Caco-2 (cell line): ENCODE measurements at regions not wholly inside any gene's neighbourhood (a gene's known extent, or its start where the extent isn't known, plus 50 kb on each side); places are given as distances from the start of the nearest gene placed in this dataset.

ENCODE experiments used
- BruUV-seq: library from RNA; stranded (reverse); fragments of 400-500 nt; replicated peaks from 2 replicates; lab custom pipeline; 2021; lab: Mats Ljungman, UMichigan
- CTCF ChIA-PET: fragments of 300-600 bp; sonication (Branson Sonifier 250); formaldehyde crosslinking; loops from one replicate; lab custom pipeline; 2022; ENCODE audit warnings: antibody characterized with exemption; lab: Charles Lee
- POLR2A ChIA-PET: fragments of 300-600 bp; sonication (Branson Sonifier 250); formaldehyde crosslinking; loops from one replicate; lab custom pipeline; 2022; ENCODE audit warnings: antibody characterized with exemption; lab: Charles Lee
- DNase-seq, 2 experiments: peaks; one replicate each; pipeline versions ENCODE4 v3.0.0 to v3.0.0-alpha.2; 2020 to 2022
- H3K27me3 ChIP-seq: replicated peaks from 2 replicates; pipeline ENCODE4 v1.6.0; 2011; ENCODE audit warnings: low read length; ENCODE audit not compliant: control insufficient read depth, insufficient read depth
- H3K36me3 ChIP-seq: 2 replicates; pipeline ENCODE4 v1.5.1; 2011; ENCODE audit warnings: low read length; ENCODE audit not compliant: control insufficient read depth, insufficient read depth
- H3K4me1 ChIP-seq: fragments of 250-450 bp; sonication (Bioruptor Pico); 2 replicates; pipeline ENCODE4 v1.5.1; 2020; ENCODE audit warnings: mild to moderate bottlenecking
- H3K4me3 ChIP-seq: 2 replicates; pipeline ENCODE4 v1.5.1; 2011; ENCODE audit warnings: low read depth, mild to moderate bottlenecking, control low read depth, low read length
- H3K9me3 ChIP-seq: fragments of 250-450 bp; sonication (Bioruptor Pico); 2 replicates; pipeline ENCODE4 v1.5.1; 2020; ENCODE audit warnings: mild to moderate bottlenecking, moderate library complexity
- H3K27ac Mint-ChIP-seq: one replicate; pipeline ENCODE4 v1.8.0; 2022; ENCODE audit warnings: mixed read lengths; ENCODE audit not compliant: unreplicated experiment
- H3K27me3 Mint-ChIP-seq: one replicate; pipeline ENCODE4 v1.8.0; 2022; ENCODE audit warnings: mixed read lengths; ENCODE audit not compliant: insufficient read depth, unreplicated experiment
- H3K36me3 Mint-ChIP-seq: one replicate; pipeline ENCODE4 v1.8.0; 2022; ENCODE audit warnings: mild to moderate bottlenecking, mixed read lengths; ENCODE audit not compliant: insufficient read depth, unreplicated experiment
- H3K4me1 Mint-ChIP-seq: one replicate; pipeline ENCODE4 v1.8.0; 2022; ENCODE audit warnings: low read depth, mixed read lengths; ENCODE audit not compliant: unreplicated experiment
- H3K4me3 Mint-ChIP-seq: one replicate; pipeline ENCODE4 v1.8.0; 2022; ENCODE audit warnings: mild to moderate bottlenecking, moderate library complexity, mixed read lengths; ENCODE audit not compliant: unreplicated experiment
- H3K9me3 Mint-ChIP-seq: one replicate; pipeline ENCODE4 v1.8.0; 2022; ENCODE audit warnings: mixed read lengths; ENCODE audit not compliant: unreplicated experiment
- CTCF ChIP-seq, 2 experiments: fragments of 200-600 bp in 1 of 2; IDR thresholded peaks; 1 replicate in 1 of 2; 2 replicates in 1 of 2; pipeline versions ENCODE4 v1.5.1 to v1.8.0; 2011 to 2022; ENCODE audit warnings: antibody characterized with exemption in 1 of 2, control low read depth in 1 of 2, inconsistent platforms in 1 of 2, low read depth in 1 of 2, low read length in 1 of 2, mild to moderate bottlenecking in 1 of 2, moderate library complexity in 1 of 2; ENCODE audit not compliant: insufficient read depth in 1 of 2, severe bottlenecking in 1 of 2, unreplicated experiment in 1 of 2
- intact Hi-C: fragments of 100-400 bp; cut with micrococcal nuclease; formaldehyde crosslinking; loops from one replicate; pipeline ENCODE4 v1.10.0; 2022; ENCODE audit not compliant: unreplicated experiment

GRCh38 chr6:22383016-22383415 is 86.2 kb upstream of the PRL start:
- no peak overlapping the region for H3K4me3 Mint-ChIP-seq
- no peaks in the 10 kb centered on the region for H3K36me3 Mint-ChIP-seq
- no peak for TF ChIP-seq CTCF (IDR thresholded peaks at IDR 0.05; ENCODE audit: insufficient read depth in 1 of 2, low read depth in 1 of 2, low read length in 1 of 2, severe bottlenecking in 1 of 2, unreplicated experiment in 1 of 2)
- no peak for DNase-seq
- Histone ChIP-seq H3K4me1 (no peaks in the 10 kb centered on the region), H3K36me3 (no peaks in the 10 kb centered on the region), H3K9me3 (no peaks in the 10 kb centered on the region), H3K4me3 (no peak overlapping the region), H3K27me3 (no peaks in the 10 kb centered on the region)
- no peak overlapping the region for H3K27ac Mint-ChIP-seq
- CTCF ChIA-PET, result no interaction called here
- intact Hi-C loops, result no loop called here
- BruUV-seq, result no TSS peak
- H3K9me3 Mint-ChIP-seq, result peaks cover 16% of the 10 kb centered on the region
- POLR2A ChIA-PET, result no interaction called here
- H3K27me3 Mint-ChIP-seq, result no peaks in the 10 kb centered on the region
- no peaks in the 10 kb centered on the region for H3K4me1 Mint-ChIP-seq

- H3K4me3 Mint-ChIP-seq, result no peak overlapping the region
- H3K27me3 Mint-ChIP-seq, result no peaks in the 10 kb centered on the region
- no peaks in the 10 kb centered on the region for H3K36me3 ChIP-seq
- H3K36me3 Mint-ChIP-seq, result no peaks in the 10 kb centered on the region
- H3K27me3 ChIP-seq, result no peaks in the 10 kb centered on the region
- DNase-seq, result no peak
- H3K9me3 ChIP-seq, result no peaks in the 10 kb centered on the region
- intact Hi-C loops, result no loop called here
- H3K4me1 ChIP-seq, result no peaks in the 10 kb centered on the region
- H3K27ac Mint-ChIP-seq, result no peak overlapping the region
- TF ChIP-seq CTCF (IDR thresholded peaks at IDR 0.05; ENCODE audit: insufficient read depth in 1 of 2, low read depth in 1 of 2, low read length in 1 of 2, severe bottlenecking in 1 of 2, unreplicated experiment in 1 of 2), result no peak
- H3K4me1 Mint-ChIP-seq, result no peaks in the 10 kb centered on the region
- ChIA-PET POLR2A (no interaction called here), CTCF (no interaction called here)
- BruUV-seq, result no TSS peak
- no peak overlapping the region for H3K4me3 ChIP-seq
- peaks cover 13% of the 10 kb centered on the region for H3K9me3 Mint-ChIP-seq
These were observed 95.9 kb upstream of the PRL start for GRCh38 chr6:22392711-22393110.

GRCh38 chr6:22394691-22395090 is 97.9 kb upstream of the PRL start:
- Mint-ChIP-seq H3K9me3 (no peaks in the 10 kb centered on the region), H3K4me3 (no peak overlapping the region), H3K36me3 (no peaks in the 10 kb centered on the region), H3K27ac (no peak overlapping the region), H3K27me3 (no peaks in the 10 kb centered on the region), H3K4me1 (no peaks in the 10 kb centered on the region)
- no TSS peak for BruUV-seq
- CTCF ChIA-PET, result no interaction called here
- H3K4me3 ChIP-seq, result no peak overlapping the region
- TF ChIP-seq CTCF (IDR thresholded peaks at IDR 0.05; ENCODE audit: insufficient read depth in 1 of 2, low read depth in 1 of 2, low read length in 1 of 2, severe bottlenecking in 1 of 2, unreplicated experiment in 1 of 2), result no peak
- no peaks in the 10 kb centered on the region for H3K4me1 ChIP-seq
- H3K9me3 ChIP-seq, result no peaks in the 10 kb centered on the region
- no peak for DNase-seq
- intact Hi-C loops, result no loop called here
- POLR2A ChIA-PET, result no interaction called here
- H3K27me3 ChIP-seq, result no peaks in the 10 kb centered on the region
- no peaks in the 10 kb centered on the region for H3K36me3 ChIP-seq
